HG02571 (cell line): ENCODE measurements at regions not wholly inside any gene's neighbourhood (a gene's known extent, or its start where the extent isn't known, plus 50 kb on each side); places are given as distances from the start of the nearest gene placed in this dataset.
"Not testable (repeated sequence)": the region's sequence is repeated elsewhere in the genome, so short reads cannot be mapped to it uniquely, and the experiment has no call there.

Experiments
- ATAC-seq: cut with Tn5 transposase; IDR thresholded peaks from one replicate; pipeline ENCODE4 v1.9.1; 2021; ENCODE audit warnings: mild to moderate bottlenecking, moderate library complexity; ENCODE audit not compliant: unreplicated experiment

DNA sequence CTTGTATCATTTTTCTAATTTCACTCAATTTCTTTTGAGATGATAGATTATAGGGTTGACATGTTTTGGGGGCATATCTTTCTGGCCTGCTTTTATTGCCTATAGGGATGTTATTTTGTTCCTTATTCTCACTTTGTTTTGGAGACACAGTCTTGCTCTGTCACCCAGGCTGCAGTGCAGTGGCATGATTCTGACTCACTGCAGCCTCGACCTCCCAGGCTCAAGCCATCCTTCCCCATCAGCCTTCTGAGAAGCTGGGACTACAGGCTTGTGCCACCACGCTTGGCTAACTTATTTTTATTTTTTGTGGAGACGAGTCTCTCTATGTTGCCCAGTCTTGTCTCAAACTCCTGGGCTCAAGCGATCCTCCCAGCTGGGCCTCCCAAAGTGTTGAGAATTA is 72.8 kb upstream of the FAN1 start:
- no peak for ATAC-seq

DNA sequence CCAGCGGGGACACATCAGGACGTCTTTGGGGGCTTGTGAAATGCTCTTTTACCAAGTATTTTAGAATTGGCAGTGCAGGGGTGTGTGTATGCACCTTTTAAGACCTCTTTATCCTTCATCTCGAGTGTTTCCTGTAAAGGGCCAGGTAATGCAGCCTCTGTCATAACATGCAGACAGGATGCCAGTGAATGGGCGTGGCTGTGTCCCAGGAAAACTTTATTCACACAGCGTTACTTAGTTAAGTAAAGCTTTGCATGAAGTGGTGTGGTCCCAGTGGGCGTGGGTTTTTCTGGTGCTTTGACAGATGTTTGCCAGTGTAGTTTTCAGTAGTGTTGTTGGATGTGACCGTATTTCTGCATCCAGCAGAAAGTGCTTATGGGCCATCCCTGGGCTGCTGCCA is 70.3 kb upstream of the FAN1 start:
- not testable (repeated sequence) for ATAC-seq

GRCh38 chr15:30841639-30842038 is 62.1 kb upstream of the FAN1 start:
- not testable (repeated sequence) for ATAC-seq

DNA sequence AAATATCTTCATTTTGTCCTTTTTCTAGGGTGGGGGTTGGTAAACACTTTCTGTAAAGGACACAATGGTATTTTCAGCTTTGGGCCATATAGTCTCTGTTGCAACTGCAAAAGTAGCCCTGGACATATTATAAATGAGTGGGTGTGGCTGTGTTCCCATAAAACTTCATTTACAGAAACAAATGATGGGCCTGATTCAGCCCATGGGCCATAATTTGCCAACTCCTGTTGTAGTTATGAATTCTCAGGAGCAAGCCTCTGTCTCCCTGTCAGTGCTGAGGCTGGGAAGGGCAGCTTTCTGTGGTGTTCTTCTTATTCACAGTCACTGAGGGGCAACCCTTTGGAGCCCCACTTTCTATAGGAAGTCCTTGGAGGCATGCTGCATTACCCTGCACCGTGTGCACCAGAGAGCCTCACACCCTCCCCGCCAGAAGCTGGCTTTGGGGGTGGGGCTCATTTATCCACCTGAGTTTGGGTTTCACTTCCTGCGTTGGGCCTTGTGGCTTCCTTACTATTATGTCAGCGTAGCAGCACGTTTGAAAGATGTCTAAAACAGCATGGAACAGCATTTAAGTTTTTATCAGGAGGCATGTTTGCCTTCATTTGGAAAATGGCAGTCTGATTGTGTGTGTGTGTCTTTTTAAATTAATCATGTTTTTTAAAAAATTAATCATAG is 60.8 kb upstream of the FAN1 start:
- ATAC-seq: peak; percentile 82

GRCh38 chr15:30845536-30845935 is 58.2 kb upstream of the FAN1 start:
- ATAC-seq: not testable (repeated sequence)
